CD4-positive, alpha-beta T cell (primary cell): ENCODE measurements at regions not wholly inside any gene's neighbourhood (a gene's known extent, or its start where the extent isn't known, plus 50 kb on each side); places are given as distances from the start of the nearest gene placed in this dataset.

Experiments used
- ATAC-seq: fragments of 200-7000 bp; cut with Tn5 transposase; one replicate; pipeline ENCODE4 v1.10.0; 2022; ENCODE audit warnings: mild to moderate bottlenecking; ENCODE audit not compliant: poor library complexity
- CTCF ChIA-PET: fragments of 350-600 bp; sonication (Branson Sonifier 250); formaldehyde crosslinking; loops from one replicate; lab custom pipeline; 2021; ENCODE audit warnings: antibody characterized with exemption, inconsistent platforms; lab: Charles Lee
- POLR2A ChIA-PET: fragments of 350-600 bp; sonication (Branson Sonifier 250); formaldehyde crosslinking; loops from one replicate; lab custom pipeline; 2021; ENCODE audit warnings: antibody characterized with exemption, inconsistent platforms; lab: Charles Lee
- DNase-seq, 14 experiments: peaks; one replicate each; pipeline ENCODE4 v3.0.0-alpha.2; 2013 to 2020; ENCODE audit warnings: mixed read lengths in 2 of 14
- H3K27ac ChIP-seq, 2 donors: one replicate each; pipeline versions ENCODE4 v1.5.1 to v1.7.0; 2013; ENCODE audit warnings: low read length in 2 of 2, low read depth in 1 of 2, mild to moderate bottlenecking in 1 of 2
- H3K27me3 ChIP-seq, 2 experiments: 1 replicate in 1 of 2; 2 replicates in 1 of 2; pipeline versions ENCODE4 v1.6.1 to v1.7.0; 2013; ENCODE audit warnings: low read length in 2 of 2, control low read depth in 1 of 2, mild to moderate bottlenecking in 1 of 2, moderate library complexity in 1 of 2; ENCODE audit not compliant: insufficient read depth in 2 of 2, control insufficient read depth in 1 of 2
- H3K36me3 ChIP-seq: one replicate; pipeline ENCODE4 v1.6.1; 2013; ENCODE audit warnings: low read length, control low read depth; ENCODE audit not compliant: insufficient read depth
- H3K4me1 ChIP-seq: one replicate; pipeline ENCODE4 v1.6.1; 2013; ENCODE audit warnings: low read length, control low read depth; ENCODE audit not compliant: insufficient read depth
- H3K4me3 ChIP-seq: one replicate; pipeline ENCODE4 v1.5.1; 2013; ENCODE audit warnings: mild to moderate bottlenecking, low read length, moderate library complexity
- H3K9me3 ChIP-seq, 2 experiments: 1 replicate in 1 of 2; 2 replicates in 1 of 2; pipeline versions ENCODE4 v1.6.1 to v1.7.0; 2013; ENCODE audit warnings: low read length in 2 of 2, mild to moderate bottlenecking in 2 of 2, control low read depth in 1 of 2, moderate library complexity in 1 of 2; ENCODE audit not compliant: control insufficient read depth in 1 of 2, insufficient read depth in 1 of 2
- H3K27ac Mint-ChIP-seq: one replicate; pipeline ENCODE4 v1.8.0; 2020; ENCODE audit warnings: mixed read lengths
- H3K27me3 Mint-ChIP-seq: one replicate; pipeline ENCODE4 v1.8.0; 2021; ENCODE audit warnings: mixed read lengths
- H3K36me3 Mint-ChIP-seq: one replicate; pipeline ENCODE4 v1.8.0; 2021; ENCODE audit warnings: low read depth, mixed read lengths
- H3K4me1 Mint-ChIP-seq: one replicate; pipeline ENCODE4 v1.8.0; 2021; ENCODE audit warnings: low read depth, mixed read lengths
- H3K4me3 Mint-ChIP-seq: one replicate; pipeline ENCODE4 v1.8.0; 2020; ENCODE audit warnings: mild to moderate bottlenecking, mixed read lengths
- H3K9me3 Mint-ChIP-seq: one replicate; pipeline ENCODE4 v1.8.0; 2020; ENCODE audit warnings: mixed read lengths
- intact Hi-C, 2 experiments: fragments of 100-400 bp; cut with DNase I in 1 of 2; cut with micrococcal nuclease in 1 of 2; formaldehyde crosslinking; loops; one replicate each; pipeline versions ENCODE4 v1.15.1 to v1.9.0; 2023 to 2025; cut with DNase I, micrococcal nuclease
- TF ChIP-seq, protein P1 (sequence below): fragments of 200-600 bp; IDR thresholded peaks from one replicate; pipeline ENCODE4 v1.8.0; 2022; ENCODE audit warnings: antibody characterized with exemption, mild to moderate bottlenecking

- ChIA-PET CTCF (no interaction called here), POLR2A (no interaction called here)
- TF ChIP-seq, protein P1, sequence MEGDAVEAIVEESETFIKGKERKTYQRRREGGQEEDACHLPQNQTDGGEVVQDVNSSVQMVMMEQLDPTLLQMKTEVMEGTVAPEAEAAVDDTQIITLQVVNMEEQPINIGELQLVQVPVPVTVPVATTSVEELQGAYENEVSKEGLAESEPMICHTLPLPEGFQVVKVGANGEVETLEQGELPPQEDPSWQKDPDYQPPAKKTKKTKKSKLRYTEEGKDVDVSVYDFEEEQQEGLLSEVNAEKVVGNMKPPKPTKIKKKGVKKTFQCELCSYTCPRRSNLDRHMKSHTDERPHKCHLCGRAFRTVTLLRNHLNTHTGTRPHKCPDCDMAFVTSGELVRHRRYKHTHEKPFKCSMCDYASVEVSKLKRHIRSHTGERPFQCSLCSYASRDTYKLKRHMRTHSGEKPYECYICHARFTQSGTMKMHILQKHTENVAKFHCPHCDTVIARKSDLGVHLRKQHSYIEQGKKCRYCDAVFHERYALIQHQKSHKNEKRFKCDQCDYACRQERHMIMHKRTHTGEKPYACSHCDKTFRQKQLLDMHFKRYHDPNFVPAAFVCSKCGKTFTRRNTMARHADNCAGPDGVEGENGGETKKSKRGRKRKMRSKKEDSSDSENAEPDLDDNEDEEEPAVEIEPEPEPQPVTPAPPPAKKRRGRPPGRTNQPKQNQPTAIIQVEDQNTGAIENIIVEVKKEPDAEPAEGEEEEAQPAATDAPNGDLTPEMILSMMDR: no peak
- Histone ChIP-seq H3K4me3 (no peak overlapping the region), H3K4me1 (no peaks in the 10 kb centered on the region), H3K36me3 (no peaks in the 10 kb centered on the region), H3K27ac (no peak overlapping the region), H3K27me3 (no peaks in the 10 kb centered on the region), H3K9me3 (no peaks in the 10 kb centered on the region)
- Mint-ChIP-seq H3K36me3 (no peaks in the 10 kb centered on the region), H3K4me3 (no peak overlapping the region), H3K9me3 (peaks cover 11% of the 10 kb centered on the region), H3K27me3 (no peaks in the 10 kb centered on the region), H3K27ac (no peak overlapping the region), H3K4me1 (no peaks in the 10 kb centered on the region)
- intact Hi-C loops: no loop called here
- ATAC-seq (no peak), DNase-seq (no peak)
Measured at GRCh38 chr2:140002110-140002509, 1221.9 kb upstream of the NXPH2 start.

DNA sequence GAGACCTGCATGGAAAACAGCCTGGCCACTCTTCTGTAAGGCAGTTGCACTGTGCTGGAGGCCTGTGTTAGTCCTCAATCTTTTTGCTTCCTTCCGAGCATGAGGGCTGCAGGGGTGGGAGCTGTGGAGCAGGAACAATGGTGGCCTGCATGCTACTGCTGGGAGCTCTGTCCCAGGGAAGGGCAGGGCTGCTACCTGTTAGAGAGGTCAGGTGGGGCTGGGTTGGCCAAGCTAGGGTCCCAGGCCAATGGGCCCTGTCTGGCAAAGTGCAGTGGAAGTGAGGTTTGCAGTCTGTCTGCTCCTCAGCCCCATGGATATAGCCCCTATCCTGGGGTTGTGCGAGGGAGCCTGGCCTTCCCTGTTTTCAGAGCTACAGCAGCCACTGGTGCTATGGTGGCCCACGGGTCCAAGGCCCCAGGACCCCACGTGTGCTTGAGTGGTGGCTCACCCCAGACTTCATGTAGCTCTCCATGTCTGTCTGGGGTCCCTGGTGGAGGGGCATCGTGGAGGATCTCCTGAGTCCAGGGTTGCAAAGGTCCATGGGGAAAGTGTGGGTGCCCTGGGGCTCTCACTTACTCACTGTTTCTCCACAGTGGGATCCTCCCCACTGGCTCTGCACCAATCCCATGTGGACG is 1212.6 kb upstream of the NXPH2 start:
- no peaks in the 10 kb centered on the region for H3K27me3 Mint-ChIP-seq
- peaks cover 0 to 35% of the 10 kb centered on the region in 2 experiments for H3K9me3 ChIP-seq
- ChIA-PET CTCF (no interaction called here), POLR2A (no interaction called here)
- ATAC-seq (no peak), DNase-seq (no peak)
- no peaks in the 10 kb centered on the region for H3K27me3 ChIP-seq
- H3K27ac Mint-ChIP-seq: no peak overlapping the region
- no peaks in the 10 kb centered on the region for H3K4me1 ChIP-seq
- H3K36me3 ChIP-seq: no peaks in the 10 kb centered on the region
- intact Hi-C loops: no loop called here
- no peak overlapping the region for H3K27ac ChIP-seq
- TF ChIP-seq, protein P1: no peak
- no peak overlapping the region for H3K4me3 Mint-ChIP-seq
- no peaks in the 10 kb centered on the region for H3K36me3 Mint-ChIP-seq
- H3K4me1 Mint-ChIP-seq: no peaks in the 10 kb centered on the region
- peaks cover 19% of the 10 kb centered on the region for H3K9me3 Mint-ChIP-seq
- no peak overlapping the region for H3K4me3 ChIP-seq

DNA sequence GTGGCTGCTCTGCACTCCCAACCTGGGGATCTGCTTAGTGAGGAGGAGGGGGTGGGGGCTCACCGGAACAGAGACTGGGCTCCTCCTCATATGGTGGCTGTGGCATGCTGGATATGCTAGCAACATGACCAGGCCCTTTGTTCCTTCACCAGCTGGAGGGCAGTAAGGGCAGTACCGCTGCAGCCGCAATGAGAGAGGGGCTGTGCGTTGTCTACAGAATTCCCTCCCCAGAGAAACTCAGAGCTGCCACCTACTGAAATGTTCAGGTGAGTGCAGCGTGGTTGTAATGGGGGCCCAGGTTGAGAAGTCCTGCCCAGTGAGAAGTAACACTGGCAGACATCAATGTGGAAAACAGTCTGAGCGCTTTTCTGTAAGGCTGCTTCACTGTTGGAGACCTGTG is 1211.9 kb upstream of the NXPH2 start:
- ATAC-seq (no peak), DNase-seq (no peak)
- ChIA-PET CTCF (no interaction called here), POLR2A (no interaction called here)
- no peak overlapping the region for H3K27ac Mint-ChIP-seq
- H3K9me3 ChIP-seq: peaks cover 0 to 35% of the 10 kb centered on the region in 2 experiments
- no peak overlapping the region for H3K4me3 ChIP-seq
- H3K36me3 Mint-ChIP-seq: no peaks in the 10 kb centered on the region
- H3K4me1 Mint-ChIP-seq: no peaks in the 10 kb centered on the region
- H3K4me1 ChIP-seq: no peaks in the 10 kb centered on the region
- intact Hi-C loops: no loop called here
- H3K4me3 Mint-ChIP-seq: no peak overlapping the region
- no peaks in the 10 kb centered on the region for H3K27me3 ChIP-seq
- TF ChIP-seq, protein P1: no peak
- H3K9me3 Mint-ChIP-seq: peaks cover 21% of the 10 kb centered on the region
- no peak overlapping the region for H3K27ac ChIP-seq
- no peaks in the 10 kb centered on the region for H3K36me3 ChIP-seq
- H3K27me3 Mint-ChIP-seq: no peaks in the 10 kb centered on the region
